ENCODE measurements at regions not wholly inside any gene's neighbourhood (a gene's known extent, or its start where the extent isn't known, plus 50 kb on each side); places are given as distances from the start of the nearest gene placed in this dataset.

DNA sequence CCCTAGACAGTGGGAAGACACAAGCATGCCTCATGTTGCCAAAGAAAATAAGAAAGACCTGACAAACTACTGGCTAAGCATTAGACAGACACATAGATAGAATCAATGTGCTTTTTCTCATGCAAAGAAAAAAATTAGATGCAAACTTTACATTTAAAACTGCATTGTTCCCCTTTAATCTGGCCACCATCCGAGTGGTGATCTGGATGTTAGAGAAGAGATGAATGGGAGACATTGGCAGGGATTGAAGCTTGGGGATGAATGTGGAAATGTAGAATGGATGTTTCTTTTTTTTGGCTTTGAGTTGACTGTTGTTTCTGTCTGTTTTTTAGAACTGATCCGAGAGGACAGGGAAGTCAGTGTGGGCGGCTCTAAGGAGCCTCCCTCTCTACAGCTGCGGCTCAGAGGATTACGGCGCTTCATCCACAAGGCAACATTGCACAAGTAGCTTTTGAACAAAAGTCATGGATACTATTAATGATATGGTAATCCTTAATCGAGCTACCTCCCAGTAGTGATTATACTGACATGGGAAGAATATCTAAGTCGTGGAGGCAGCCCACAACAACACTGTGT, 53.0 kb downstream of the HELT start:
- TF ChIP-seq CTCF (IDR thresholded peaks at IDR 0.05; ENCODE audit: control extremely low read depth, extremely low read depth, low read depth, missing control alignments): no peak
- no peak for DNase-seq (ENCODE audit: extremely low spot score)
- CTCF ChIA-PET: interaction anchor here (0.8 to 2.4 kb wide), 4 partner anchors 15 to 64 kb away, joined by 3 to 5 read pairs (median 4); no protein-coding TSS in a partner anchor
- POLR2A ChIA-PET: no interaction called here

DNA sequence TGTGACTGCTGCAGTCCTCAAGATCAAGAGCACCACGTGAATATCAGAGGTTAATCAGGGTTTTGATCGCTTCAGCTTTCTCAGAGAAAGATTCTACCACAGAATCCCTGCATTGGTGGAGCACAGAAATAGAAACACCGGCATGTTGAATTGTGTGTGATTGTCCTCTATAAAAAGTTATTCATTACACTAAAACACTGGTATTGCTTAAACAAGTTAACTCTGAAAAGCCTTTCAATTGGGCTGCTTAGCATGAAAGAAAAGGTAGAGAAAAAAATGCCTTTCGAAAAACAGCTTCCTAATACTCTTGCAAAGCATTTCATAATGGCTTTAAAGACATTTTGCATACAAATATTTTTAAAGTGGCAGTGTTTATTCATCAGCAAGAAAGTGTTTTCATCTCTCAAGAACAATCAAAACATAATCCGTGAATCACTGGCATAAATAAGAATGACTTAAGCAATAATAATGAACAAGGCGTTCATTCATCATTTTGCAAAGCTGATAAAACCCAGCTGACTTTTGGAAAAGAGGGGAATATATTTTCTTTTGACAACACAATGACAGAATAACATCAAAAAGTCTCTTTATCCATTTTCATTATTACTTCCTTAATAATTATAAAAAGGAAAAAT, 61.1 kb downstream of the HELT start:
- POLR2A ChIA-PET: no interaction called here
- DNase-seq (ENCODE audit: extremely low spot score): no peak

DNA sequence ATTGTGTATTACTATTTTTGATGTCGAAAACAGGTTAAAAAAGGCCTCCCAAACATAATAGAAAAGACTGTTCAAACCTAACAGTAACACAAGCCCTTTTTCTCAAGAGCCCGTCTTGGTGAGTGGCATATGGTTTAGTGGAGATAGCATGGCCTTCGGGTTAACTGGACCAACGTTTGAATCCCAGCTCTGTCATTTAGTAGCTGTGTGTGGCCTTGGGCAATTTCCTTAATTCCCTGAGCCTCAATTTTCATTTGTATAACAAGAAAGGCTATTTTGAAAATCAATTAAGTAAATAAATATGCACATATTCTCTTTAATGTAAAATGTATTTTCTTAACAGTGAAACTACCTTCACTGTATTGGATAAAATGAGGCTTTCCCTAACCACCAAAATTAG, 62.3 kb downstream of the HELT start:
- ChIA-PET POLR2A (no interaction called here), CTCF (interaction anchor here (0.9 to 1.7 kb wide), 2 partner anchors 11 to 41 kb away, joined by 3 read pairs; no protein-coding TSS in a partner anchor)
- TF ChIP-seq CTCF (IDR thresholded peaks at IDR 0.05; ENCODE audit: control extremely low read depth, extremely low read depth, low read depth, missing control alignments): no peak
- DNase-seq (ENCODE audit: extremely low spot score): no peak

More for the DNA sequence above, 61.1 kb downstream of the HELT start:
- CTCF ChIA-PET: interaction anchor here (1.5 to 1.7 kb wide), 2 partner anchors 10 to 17 kb away, joined by 3 to 7 read pairs; no protein-coding TSS in a partner anchor
- no peak for TF ChIP-seq CTCF (IDR thresholded peaks at IDR 0.05; ENCODE audit: control extremely low read depth, extremely low read depth, low read depth, missing control alignments)

DNA sequence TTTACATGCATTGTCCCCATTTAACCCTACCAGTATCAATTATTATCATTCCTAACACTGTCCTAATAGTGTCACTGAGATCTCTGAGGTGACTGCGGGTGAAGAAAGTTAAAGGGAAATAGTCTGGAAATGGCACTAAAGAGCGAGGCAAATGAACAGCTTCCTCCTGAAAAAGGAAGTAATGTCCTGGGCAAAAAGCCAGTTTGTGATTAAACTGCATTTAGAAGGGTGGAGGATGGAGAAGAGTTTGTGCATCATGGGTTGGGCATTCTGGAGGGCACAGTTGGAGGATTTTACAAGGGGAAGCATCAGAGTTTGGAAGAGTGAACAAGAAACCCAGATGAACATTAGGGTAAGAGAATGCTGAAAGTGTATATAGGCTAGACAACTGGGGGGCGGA, 60.5 kb upstream of the SLC25A4 start:
- POLR2A ChIA-PET: no interaction called here
- CTCF ChIA-PET: interaction anchor here (1.4 to 3.4 kb wide), 3 partner anchors 13 to 43 kb away, joined by 4 to 19 read pairs (median 9); no protein-coding TSS in a partner anchor
- TF ChIP-seq CTCF (IDR thresholded peaks at IDR 0.05; ENCODE audit: control extremely low read depth, extremely low read depth, low read depth, missing control alignments): no peak
- DNase-seq (ENCODE audit: extremely low spot score): no peak

GRCh38 chr4:185086053-185086452, 57.0 kb upstream of the SLC25A4 start:
- no peak for TF ChIP-seq CTCF (IDR thresholded peaks at IDR 0.05; ENCODE audit: control extremely low read depth, extremely low read depth, low read depth, missing control alignments)
- DNase-seq (ENCODE audit: extremely low spot score): no peak
- POLR2A ChIA-PET: no interaction called here
- CTCF ChIA-PET: interaction anchor here (0.7 to 3.5 kb wide), 3 partner anchors 10 to 104 kb away, joined by 3 to 13 read pairs (median 8); no protein-coding TSS in a partner anchor

- TF ChIP-seq CTCF (IDR thresholded peaks at IDR 0.05; ENCODE audit: control extremely low read depth, extremely low read depth, low read depth, missing control alignments): no peak
- POLR2A ChIA-PET: no interaction called here
- CTCF ChIA-PET: no interaction called here
- DNase-seq (ENCODE audit: extremely low spot score): no peak
These were observed 54.2 kb upstream of the SLC25A4 start for GRCh38 chr4:185088899-185089298.

All from GM10248 (cell line).